Body of pancreas (tissue), 4 donors: ENCODE measurements at regions not wholly inside any gene's neighbourhood (a gene's known extent, or its start where the extent isn't known, plus 50 kb on each side); places are given as distances from the start of the nearest gene placed in this dataset.

Experiments
- ATAC-seq: fragments of 150-250 bp; one replicate; pipeline ENCODE4 v1.9.1; 2016
- DNase-seq, 4 donors: peaks; one replicate each; pipeline ENCODE4 v3.0.0-alpha.2; 2019
- H3K27ac ChIP-seq, 4 donors: fragments of 200-600 bp; sonication (generic); 1 replicate in 3 of 4; 2 replicates in 1 of 4; pipeline versions ENCODE4 v1.5.1 to v1.6.1; 2016 to 2019; ENCODE audit warnings: mild to moderate bottlenecking in 1 of 4, mixed read lengths in 1 of 4, moderate library complexity in 1 of 4
- H3K27me3 ChIP-seq, 2 donors: fragments of 200-600 bp; sonication (generic); one replicate each; pipeline ENCODE4 v1.6.0; 2016; ENCODE audit warnings: mild to moderate bottlenecking in 1 of 2
- H3K36me3 ChIP-seq, 2 donors: fragments of 200-600 bp; sonication (generic); replicated peaks in 1 of 2; 2 replicates each; pipeline ENCODE4 v1.5.1; 2016; ENCODE audit warnings: low read depth in 2 of 2; ENCODE audit not compliant: insufficient read depth in 1 of 2
- H3K4me1 ChIP-seq: fragments of 200-600 bp; sonication (generic); one replicate; pipeline ENCODE4 v1.6.0; 2016
- H3K4me3 ChIP-seq, 2 donors: fragments of 200-600 bp; sonication (generic); 1 replicate in 1 of 2; 2 replicates in 1 of 2; pipeline ENCODE4 v1.5.1; 2016 to 2019
- H3K9me3 ChIP-seq, 3 donors: fragments of 200-600 bp; sonication (generic); 1 replicate in 2 of 3; 2 replicates in 1 of 3; pipeline ENCODE4 v1.5.1; 2016
- CTCF ChIP-seq, 7 experiments: fragments of 450-650 bp in 4 of 7; fragments of 200-600 bp in 3 of 7; sonication (generic) in 3 of 7; IDR thresholded peaks; one replicate each; pipeline ENCODE4 v1.5.1; 2016 to 2019; ENCODE audit warnings: antibody characterized with exemption in 7 of 7
- POLR2A ChIP-seq, 3 donors: fragments of 450-650 bp; IDR thresholded peaks; one replicate each; pipeline ENCODE4 v1.6.1; 2016; ENCODE audit warnings: antibody characterized with exemption in 3 of 3, mild to moderate bottlenecking in 2 of 3
- WGBS, 2 donors: methylation state at CpG; one replicate each; pipeline ENCODE4 v1.1.5; 2017; 5-methylcytosine and 5-hydroxymethylcytosine counted together
- intact Hi-C: fragments of 100-400 bp; cut with DNase I; formaldehyde crosslinking; loops from one replicate; pipeline ENCODE4 v1.15.1; 2023

DNA sequence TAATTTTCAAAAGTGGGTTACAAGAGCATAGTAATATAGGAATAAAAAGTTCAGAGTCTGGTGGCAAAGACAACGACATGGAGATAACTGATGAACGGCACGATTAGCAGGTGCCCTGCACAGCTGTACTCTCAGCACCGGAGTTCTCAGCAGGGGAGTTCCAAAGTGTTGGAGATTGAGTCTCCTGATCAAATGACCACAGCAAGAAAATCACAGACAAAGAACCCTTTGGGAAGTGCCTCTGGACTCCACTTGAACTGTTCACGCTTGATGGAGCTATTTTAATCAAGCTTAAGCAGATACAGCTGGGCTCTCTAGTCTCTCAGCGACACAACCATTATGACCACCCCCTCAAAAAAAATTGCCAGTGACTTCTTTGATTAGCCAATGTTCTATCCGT, 153.1 kb downstream of the ALG10B start:
- intact Hi-C loops = no loop called here
- DNase-seq = no peak
- Histone ChIP-seq H3K27ac (no peak overlapping the region), H3K4me1 (no peaks in the 10 kb centered on the region), H3K4me3 (no peak overlapping the region), H3K36me3 (no peaks in the 10 kb centered on the region), H3K27me3 (no peaks in the 10 kb centered on the region), H3K9me3 (no peaks in the 10 kb centered on the region)
- ATAC-seq = no peak
- 56 to 65% methylated on average over 7 of the region's 7 CpGs for WGBS, 2 donors
- no peak for TF ChIP-seq POLR2A (IDR thresholded peaks at IDR 0.05)
- no peak for TF ChIP-seq CTCF (IDR thresholded peaks at IDR 0.05)

GRCh38 chr12:38477340-38478090, 160.9 kb downstream of the ALG10B start:
- Histone ChIP-seq H3K4me3 (no peak overlapping the region), H3K9me3 (no peaks in the 10 kb centered on the region), H3K27me3 (no peaks in the 10 kb centered on the region), H3K36me3 (no peaks in the 10 kb centered on the region), H3K4me1 (no peaks in the 10 kb centered on the region), H3K27ac (no peak overlapping the region)
- DNase-seq (no peak), ATAC-seq (no peak)
- intact Hi-C loops = no loop called here
- TF ChIP-seq POLR2A (IDR thresholded peaks at IDR 0.05) = no peak
- TF ChIP-seq CTCF (IDR thresholded peaks at IDR 0.05) = no peak

DNA sequence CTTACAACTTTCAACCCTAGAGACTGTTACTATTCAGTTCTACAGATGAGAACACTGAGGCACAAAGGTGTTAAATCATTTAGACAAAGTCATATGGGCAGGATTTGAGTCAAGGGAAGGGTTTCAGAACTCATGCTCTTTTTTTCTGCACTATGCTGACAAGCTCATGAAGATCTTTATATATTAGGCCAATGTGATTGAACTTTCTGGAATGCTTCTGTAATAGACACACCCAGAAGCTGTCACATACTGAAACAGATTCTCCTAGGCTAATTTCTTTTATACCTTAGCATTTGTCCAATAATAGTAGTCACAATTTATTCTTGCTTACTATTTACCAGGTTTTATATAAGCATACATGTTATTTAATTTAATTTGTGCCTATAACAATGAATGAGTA, 164.0 kb downstream of the ALG10B start:
- no peaks in the 10 kb centered on the region for H3K27me3 ChIP-seq
- no peak overlapping the region for H3K27ac ChIP-seq
- H3K4me3 ChIP-seq = no peak overlapping the region
- no peaks in the 10 kb centered on the region for H3K9me3 ChIP-seq
- no peaks in the 10 kb centered on the region for H3K36me3 ChIP-seq
- no peak for DNase-seq
- no peaks in the 10 kb centered on the region for H3K4me1 ChIP-seq
- intact Hi-C loops = no loop called here
- no peak for ATAC-seq
- no peak for TF ChIP-seq CTCF (IDR thresholded peaks at IDR 0.05)
- TF ChIP-seq POLR2A (IDR thresholded peaks at IDR 0.05) = no peak

- Histone ChIP-seq H3K4me3 (no peak overlapping the region), H3K27ac (no peak overlapping the region), H3K9me3 (no peaks in the 10 kb centered on the region), H3K27me3 (no peaks in the 10 kb centered on the region), H3K36me3 (no peaks in the 10 kb centered on the region), H3K4me1 (no peaks in the 10 kb centered on the region)
- WGBS, 2 donors = 19 to 23% methylated on average over 2 of the region's 2 CpGs
- intact Hi-C loops = no loop called here
- DNase-seq (no peak), ATAC-seq (no peak)
- TF ChIP-seq CTCF (IDR thresholded peaks at IDR 0.05) (no peak), POLR2A (IDR thresholded peaks at IDR 0.05) (no peak)
Observed at GRCh38 chr12:38484821-38485449, 168.4 kb downstream of the ALG10B start.

DNA sequence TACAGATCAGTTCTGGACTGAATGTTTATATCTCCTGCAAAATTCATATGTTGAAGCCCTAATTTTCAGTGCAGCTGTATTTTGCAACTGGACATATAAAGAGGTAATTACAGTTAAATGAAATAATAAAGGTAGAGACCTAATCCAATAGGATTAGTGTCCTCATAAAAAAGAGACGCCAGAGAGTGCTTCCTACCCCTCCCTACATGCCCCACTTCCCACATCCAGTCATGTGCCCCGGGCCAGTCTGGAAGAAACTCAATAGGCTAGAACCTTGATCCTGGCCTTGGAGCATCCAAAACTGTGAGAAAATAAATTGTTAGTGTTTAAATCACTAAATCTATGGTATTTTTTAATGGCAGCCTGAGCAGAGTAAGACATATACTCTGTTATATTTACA, 172.3 kb downstream of the ALG10B start:
- DNase-seq = no peak
- no peak overlapping the region for H3K4me3 ChIP-seq
- no peak for ATAC-seq
- TF ChIP-seq POLR2A (IDR thresholded peaks at IDR 0.05) = no peak
- TF ChIP-seq CTCF (IDR thresholded peaks at IDR 0.05) = no peak
- intact Hi-C loops = no loop called here
- H3K36me3 ChIP-seq = no peaks in the 10 kb centered on the region
- H3K27me3 ChIP-seq = no peaks in the 10 kb centered on the region
- no peaks in the 10 kb centered on the region for H3K4me1 ChIP-seq
- 59 to 61% methylated on average over 2 of the region's 2 CpGs for WGBS, 2 donors
- H3K27ac ChIP-seq = no peak overlapping the region
- no peaks in the 10 kb centered on the region for H3K9me3 ChIP-seq
